C4-2B (cell line): ENCODE measurements at regions not wholly inside any gene's neighbourhood (a gene's known extent, or its start where the extent isn't known, plus 50 kb on each side); places are given as distances from the start of the nearest gene placed in this dataset.
"Not testable (repeated sequence)": the region's sequence is repeated elsewhere in the genome, so short reads cannot be mapped to it uniquely, and the experiment has no call there.

ENCODE experiments used
- H3K27ac ChIP-seq: fragments of 450-650 bp; 2 replicates; pipeline ENCODE4 v1.5.1; 2017
- CTCF ChIP-seq: fragments of 450-650 bp; conservative IDR thresholded peaks from 2 replicates; pipeline ENCODE4 v1.5.1; 2017; ENCODE audit warnings: mild to moderate bottlenecking
- ZFX ChIP-seq: fragments of 450-650 bp; IDR thresholded peaks from 2 replicates; pipeline ENCODE4 v1.6.1; 2017

DNA sequence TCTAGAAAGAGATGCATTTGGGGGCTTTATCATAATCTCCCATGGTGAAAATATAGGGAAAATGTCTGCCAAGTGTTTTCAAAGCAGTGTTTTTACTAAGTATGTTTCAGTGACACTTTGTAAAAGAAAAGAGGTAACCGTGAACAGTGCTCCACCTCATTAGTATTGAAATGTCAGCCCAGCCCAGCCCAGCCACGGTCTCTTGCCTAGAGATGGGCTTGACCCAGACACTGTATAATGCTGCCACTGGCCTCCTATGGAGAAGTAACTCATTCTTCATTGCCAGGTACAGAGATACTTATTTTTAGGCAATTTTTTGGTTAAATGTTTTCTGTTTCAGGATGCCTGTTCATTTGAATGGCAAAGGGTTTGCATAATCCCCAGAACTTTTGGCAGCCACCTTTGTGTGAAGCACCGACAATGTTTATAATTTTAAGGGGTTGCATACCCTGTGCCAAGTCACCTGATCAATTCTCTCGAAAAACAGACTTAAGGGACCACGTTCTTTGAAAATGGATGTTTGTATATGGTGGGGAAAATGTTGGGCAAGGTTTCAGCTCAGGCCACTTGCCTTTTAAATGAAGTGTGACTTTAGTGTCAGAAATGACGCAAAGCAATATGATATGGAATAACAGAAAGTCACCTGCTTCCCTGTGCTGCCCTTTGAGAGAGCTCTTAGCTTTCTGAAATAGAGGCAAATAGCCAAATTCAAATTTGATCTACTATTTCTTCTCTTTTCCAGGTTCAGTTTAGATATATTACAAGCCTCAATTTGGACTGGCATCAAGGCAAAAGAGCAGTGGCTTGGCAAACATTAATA lies 314.5 kb upstream of the RGPD4 start:
- TF ChIP-seq ZFX: no peak
- TF ChIP-seq CTCF: no peak
- no peak overlapping the region for H3K27ac ChIP-seq

- no peak overlapping the region for H3K27ac ChIP-seq
Measured at GRCh38 chr2:107525406-107525805, 301.3 kb upstream of the RGPD4 start.

DNA sequence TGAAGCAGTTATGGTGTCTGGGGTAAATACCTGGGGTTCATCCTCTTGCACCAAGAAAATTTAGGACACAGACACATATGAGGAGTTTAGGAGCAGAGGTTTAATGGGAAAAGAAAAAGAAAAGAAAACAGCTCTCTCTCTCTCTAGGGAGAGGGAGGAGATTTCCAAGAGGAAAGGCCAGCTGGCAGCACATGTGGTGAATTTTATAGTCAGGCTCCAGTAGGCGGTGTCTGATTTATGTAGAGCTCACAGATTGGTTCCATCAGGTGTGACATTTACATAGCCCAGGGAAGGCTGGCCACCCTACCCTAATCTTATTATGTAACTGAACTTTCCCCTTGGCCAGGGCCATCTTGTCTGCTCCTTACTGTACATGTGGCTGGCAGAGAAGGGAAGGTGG lies 297.5 kb upstream of the RGPD4 start:
- TF ChIP-seq CTCF (no peak), ZFX (no peak)
- H3K27ac ChIP-seq: no peak overlapping the region

More at GRCh38 chr2:107525406-107525805, 301.3 kb upstream of the RGPD4 start:
- TF ChIP-seq ZFX (no peak), CTCF (no peak)

GRCh38 chr2:107530046-107530445 lies 296.6 kb upstream of the RGPD4 start:
- TF ChIP-seq ZFX (no peak), CTCF (no peak)
- no peak overlapping the region for H3K27ac ChIP-seq

DNA sequence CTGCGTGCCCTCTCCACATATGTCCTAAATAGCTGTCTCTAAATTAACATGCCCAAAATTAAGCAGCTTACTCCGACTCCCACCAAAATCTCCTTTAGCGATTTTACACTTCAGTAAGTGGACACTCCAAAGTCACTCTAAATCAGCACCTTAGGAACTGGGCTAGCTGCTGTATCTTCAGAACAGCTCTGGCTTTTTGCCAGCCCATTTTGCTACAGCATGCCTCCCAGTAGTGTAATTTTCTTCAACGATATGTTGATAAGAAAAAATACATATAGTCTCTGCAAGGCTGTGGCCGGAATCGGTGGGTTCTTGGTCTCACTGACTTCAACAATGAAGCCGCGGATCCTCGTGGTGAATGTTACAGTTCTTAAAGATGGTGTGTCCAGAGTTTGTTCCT lies 291.8 kb upstream of the RGPD4 start:
- TF ChIP-seq ZFX (no peak), CTCF (no peak)

DNA sequence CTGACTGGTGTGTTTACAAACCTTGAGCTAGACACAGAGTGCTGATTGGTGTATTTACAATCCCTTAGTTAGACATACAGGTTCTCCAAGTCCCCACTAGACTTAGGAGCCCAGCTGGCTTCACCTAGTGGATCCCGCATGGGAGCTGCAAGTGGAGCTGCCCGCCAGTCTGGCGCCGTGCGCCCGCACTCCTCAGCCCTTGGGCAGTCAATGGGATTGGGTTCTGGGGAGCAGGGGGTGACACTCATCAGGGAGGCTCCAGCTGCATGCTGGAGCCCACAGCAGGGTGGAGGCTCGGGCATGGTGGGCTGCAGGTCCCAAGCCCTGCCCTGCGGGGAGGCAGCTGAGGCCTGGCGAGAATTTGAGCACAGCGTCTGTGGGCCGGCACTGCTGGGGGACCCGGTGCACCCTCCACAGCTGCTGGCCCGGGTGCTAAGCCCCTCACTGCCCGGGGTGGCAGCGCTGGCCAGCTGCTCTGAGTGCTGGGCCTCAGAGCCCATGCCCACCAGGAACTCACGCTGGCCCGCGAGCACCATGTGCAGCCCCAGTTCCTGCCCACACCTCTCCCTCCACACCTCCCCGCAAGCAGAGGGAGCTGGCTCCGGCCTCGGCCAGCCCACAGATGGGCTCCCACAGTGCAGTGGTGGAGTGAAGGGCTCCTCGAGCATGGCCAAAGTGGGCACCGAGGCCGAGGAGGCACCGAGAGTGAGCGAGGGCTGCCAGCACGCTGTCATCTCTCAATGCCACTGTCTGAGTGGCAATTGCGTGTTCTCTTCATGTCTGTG lies 290.6 kb upstream of the RGPD4 start:
- H3K27ac ChIP-seq: not testable (repeated sequence)

More for the DNA sequence above, 291.8 kb upstream of the RGPD4 start:
- no peak overlapping the region for H3K27ac ChIP-seq

DNA sequence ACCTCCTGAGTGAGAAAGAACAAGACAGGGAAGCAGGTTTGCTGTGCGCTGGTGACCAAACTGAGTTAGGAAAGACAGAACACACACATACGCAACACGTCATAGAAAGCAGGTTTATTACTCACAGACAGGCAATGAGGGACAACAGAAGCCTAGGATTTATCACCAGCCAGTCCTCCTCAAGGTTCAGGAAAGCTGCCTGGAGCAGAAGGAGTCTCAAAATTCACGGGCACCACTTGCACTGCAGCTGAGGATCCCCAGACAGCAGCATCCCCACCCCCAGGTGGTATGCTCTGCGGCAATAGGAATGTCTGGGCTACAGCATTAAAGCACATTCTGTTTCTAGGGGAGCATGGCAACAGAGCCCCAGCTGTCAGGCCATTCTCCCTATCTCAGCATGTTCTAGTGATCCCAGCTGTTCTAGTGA lies 284.4 kb upstream of the RGPD4 start:
- TF ChIP-seq ZFX (no peak), CTCF (no peak)
- H3K27ac ChIP-seq: no peak overlapping the region
